ENCODE measurements at regions not wholly inside any gene's neighbourhood (a gene's known extent, or its start where the extent isn't known, plus 50 kb on each side); places are given as distances from the start of the nearest gene placed in this dataset.
"Not testable (repeated sequence)": the region's sequence is repeated elsewhere in the genome, so short reads cannot be mapped to it uniquely, and the experiment has no call there.

DNA sequence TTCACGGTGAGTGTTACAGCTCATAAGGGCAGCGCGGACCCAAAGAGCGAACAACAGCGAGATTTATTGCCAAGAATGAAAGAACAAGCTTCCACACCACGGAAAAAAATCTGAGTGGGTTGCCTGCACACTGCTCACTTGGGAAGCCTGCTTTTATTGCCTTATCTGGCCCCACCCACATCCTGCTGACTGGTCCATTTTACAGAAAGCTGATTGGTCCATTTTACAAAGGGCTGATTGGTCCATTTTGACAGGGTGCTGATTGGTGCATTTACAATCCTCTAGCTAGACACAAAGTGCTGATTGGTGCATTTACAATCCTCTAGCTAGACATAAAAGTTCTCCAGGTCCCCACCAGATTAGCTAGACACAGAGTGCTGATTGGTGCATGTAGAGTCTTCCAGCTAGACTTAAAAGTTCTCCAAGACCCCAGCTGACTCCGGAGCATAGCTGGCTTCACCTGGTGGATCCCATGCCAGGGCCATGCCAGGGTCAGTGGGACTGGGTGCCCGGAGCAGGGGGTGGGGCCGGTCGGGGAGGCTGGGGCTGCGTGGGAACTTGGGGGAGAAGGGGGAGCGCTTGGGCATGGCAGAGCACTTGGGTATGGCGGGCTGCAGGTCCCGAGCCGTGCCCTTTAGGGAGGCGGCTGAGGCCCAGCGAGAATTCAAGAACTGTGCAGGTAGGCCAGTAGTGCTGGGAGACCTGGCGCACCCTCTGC is 75.4 kb upstream of the ATP1A1 start:
- no peak for DNase-seq (ENCODE audit: low read depth, low spot score)

DNA sequence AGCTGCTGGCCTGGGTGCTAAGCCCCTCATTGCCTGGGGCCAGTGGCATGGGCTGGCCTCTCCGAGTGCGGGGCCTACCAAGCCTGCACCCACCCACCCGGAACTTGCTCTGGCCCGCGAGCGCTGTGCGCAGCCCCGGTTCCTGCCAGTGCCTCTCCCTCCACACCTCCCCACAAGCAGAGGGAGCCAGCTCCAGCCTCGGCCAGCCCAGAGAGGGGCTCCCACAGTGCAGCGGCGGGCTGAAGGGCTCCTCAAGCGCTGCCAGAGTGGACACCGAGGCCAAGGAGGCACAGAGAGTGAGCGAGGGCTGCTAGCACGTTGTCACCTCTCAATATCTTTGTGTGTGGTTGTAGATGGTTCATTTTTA is 74.8 kb upstream of the ATP1A1 start:
- not testable (repeated sequence) for DNase-seq (ENCODE audit: low read depth, low spot score)

DNA sequence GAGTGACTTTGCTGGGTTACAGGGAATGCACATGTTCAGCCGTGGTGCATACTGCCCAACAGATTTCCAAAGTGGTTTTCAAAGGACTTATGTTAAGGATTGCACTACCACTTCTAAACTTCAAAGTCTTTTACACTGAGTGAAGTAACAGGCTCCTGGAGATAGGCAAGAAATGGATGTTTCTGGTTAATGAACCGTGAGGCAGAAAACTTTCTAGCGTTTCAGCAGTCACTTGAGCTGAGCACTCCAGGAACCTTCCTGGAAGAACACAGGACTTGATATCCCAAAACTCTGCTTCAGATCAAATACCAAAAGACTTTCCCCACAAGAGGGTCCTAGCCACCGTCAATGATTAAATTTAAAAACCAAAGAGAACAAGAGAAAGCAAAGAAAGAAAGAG is 74.3 kb upstream of the ATP1A1 start:
- no peak for DNase-seq (ENCODE audit: low read depth, low spot score)

DNA sequence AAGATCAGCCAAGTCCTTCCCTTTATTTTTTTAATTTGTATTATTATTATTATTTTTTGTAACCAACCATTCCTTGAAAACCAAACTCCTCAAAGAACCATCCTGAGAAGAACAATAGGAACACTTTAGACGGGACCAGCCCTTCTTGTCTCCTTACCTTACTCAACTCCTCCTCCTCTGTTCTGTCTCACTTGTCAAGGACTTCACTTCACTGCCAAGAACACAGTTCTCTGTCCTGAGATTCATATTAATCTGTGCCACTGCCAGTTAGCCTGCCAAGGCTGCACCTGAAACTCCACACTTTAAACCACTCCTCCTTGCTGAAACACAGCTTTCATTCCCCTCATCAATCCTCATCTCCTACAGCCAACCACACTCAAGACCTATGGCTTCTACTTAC is 73.8 kb upstream of the ATP1A1 start:
- DNase-seq (ENCODE audit: low read depth, low spot score) = no peak

DNA sequence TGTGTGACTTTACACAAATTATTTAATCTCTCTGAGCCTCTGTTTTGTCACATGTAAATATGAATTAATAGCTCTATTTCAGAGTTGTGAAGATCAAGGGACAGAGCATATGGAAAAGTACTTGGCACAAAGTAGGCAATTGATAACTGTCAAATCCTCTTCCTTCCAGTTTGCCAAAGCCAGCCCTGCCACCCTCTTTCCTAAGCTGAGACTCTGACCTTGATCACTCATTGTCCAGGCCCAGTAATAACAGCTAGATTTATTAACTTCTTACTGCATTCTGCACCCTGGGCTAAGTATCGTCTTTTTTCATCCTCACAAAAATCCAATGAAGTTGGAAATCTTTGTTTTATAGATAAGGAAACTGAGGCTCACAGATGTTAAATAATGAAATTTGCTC is 70.8 kb upstream of the ATP1A1 start:
- DNase-seq (ENCODE audit: low read depth, low spot score) = no peak

DNA sequence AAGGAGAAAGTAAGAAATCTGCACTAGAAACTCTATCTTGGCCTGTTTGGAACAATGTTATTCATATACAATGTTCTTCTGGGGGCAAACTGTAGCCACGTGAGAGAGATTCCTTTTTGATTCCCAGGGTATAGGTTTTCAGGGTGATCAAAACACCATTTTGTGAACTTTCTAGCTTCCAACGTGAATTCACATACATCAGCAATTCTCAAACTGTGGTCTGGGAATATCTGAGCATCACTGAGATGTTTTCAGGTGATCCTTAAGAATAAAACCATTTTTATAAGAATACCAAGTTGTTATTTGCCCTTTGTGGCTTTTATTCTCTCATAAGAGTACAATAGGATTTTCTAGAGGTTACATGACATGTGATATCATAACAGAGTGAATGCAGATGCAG is 66.9 kb upstream of the ATP1A1 start:
- no peak for DNase-seq (ENCODE audit: low read depth, low spot score)

DNA sequence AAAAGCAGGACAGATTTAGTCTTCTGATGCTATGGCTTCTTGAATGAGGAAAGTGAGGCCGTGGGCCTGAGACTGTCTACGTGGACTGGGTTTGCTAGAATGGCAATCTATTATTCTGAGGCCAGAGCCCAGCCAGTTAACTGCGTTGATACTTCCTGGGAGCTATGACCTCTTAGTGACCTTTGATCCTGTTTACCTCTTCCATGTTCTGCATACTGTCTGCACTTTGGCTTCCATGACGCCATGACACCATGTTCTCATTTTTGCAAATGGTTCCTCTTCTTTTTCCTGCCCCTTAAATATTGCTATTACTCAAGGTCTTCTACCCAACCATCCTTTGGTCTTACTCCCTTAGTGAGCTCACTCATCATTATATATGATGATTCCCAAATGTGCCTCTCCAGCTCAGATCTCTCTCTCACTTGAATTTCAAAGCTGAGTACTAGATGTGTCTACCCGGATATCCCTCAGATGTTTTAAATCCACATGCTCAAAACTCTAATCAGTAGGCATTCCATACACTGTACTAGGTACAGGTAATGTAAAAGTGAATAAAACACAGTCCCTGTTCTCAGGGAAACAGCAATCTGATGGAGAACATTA is 66.1 kb upstream of the ATP1A1 start:
- no peak for DNase-seq (ENCODE audit: low read depth, low spot score)

DNA sequence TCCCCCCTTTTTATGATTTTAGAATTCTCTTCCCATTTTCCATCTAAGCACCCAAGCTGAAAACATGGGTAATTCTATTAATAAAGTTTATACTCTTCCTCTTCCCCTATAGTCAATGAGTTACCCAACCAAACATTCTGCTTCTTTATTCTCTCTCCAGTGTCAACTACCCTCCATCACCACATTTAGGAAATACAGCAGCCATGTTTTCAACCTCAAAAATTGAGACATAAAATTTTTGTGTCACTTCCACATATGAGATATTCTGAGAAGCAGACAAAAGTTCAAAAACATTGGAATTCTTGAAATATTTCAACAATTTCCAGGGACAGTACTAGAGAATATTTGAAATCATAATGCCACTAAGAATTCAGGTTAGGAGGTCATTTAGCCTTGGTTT is 64.8 kb upstream of the ATP1A1 start:
- DNase-seq (ENCODE audit: low read depth, low spot score) = no peak

DNA sequence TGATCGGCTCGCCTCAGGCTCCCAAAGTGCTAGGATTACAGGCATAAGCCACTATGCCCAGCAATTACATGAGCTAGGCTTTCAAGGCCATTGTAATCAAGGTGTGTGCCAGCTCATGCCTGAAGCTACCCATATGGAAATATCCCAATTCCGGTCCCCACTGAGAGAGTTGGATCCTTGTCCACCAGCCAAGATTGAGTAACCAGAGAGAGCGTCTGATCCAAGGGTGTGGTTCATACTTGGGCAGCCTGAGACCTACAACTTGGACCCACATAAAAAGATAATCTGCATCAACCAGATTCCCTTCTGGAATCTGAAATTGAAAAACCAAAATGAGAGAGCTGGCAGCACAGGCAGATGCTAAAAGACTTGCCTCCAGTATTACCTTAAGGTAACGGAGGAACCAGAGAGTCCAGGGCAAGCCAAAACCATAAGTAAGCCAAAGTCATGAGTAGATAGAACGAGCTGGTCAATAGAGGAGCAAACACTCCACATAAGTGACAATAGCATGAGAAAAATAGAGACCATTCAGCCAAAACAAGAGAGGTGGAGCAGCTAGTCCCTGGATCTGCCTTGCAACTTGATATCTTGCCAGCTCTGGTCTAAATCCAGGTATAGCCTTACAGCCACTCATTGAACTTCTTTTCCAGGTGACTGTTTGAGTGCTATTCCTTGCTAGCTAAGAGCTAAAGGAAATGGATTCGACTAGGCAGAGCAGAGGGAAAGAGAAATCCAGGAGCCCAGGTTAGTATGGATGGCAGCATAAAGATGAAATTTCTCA is 63.8 kb upstream of the ATP1A1 start:
- DNase-seq (ENCODE audit: low read depth, low spot score) = no peak

DNA sequence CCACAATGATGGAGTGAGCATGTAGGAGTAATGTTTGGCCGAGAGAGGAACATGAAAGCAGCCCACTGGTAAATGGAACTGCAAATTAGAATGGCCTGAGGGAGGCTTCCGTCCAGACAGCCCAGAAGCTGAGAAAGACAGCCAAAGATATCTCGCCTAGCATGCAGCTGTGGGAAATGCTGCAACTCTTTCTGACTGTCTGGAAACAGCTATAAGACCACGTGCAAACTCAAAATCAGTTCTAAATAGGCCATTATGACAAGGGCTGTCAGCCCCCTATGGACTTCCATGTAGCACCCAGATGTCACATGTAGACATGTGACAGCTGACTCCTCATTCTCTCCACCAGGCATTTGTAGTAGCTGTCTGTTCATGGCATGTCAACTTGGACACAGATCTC is 62.9 kb upstream of the ATP1A1 start:
- no peak for DNase-seq (ENCODE audit: low read depth, low spot score)

DNA sequence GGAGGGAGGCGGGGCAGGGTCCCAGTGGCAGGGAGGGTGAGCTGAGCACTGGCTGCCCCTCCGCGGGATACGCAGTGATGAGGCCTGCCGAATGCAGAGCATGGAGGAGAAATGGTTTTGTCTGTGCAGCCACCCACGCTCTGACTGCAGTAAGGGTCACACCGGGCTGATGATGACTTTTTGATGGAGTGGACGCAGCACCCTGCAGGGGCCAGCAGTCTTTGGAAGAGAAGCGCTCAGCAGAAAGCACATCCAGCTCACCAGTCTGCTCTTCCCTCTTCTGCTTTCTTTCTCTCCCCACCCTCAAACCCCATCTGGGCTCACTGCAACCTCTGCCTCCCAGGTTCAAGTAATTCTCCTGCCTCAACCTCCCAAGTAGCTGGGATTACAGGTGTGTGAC is 61.9 kb upstream of the ATP1A1 start:
- DNase-seq (ENCODE audit: low read depth, low spot score) = no peak

DNA sequence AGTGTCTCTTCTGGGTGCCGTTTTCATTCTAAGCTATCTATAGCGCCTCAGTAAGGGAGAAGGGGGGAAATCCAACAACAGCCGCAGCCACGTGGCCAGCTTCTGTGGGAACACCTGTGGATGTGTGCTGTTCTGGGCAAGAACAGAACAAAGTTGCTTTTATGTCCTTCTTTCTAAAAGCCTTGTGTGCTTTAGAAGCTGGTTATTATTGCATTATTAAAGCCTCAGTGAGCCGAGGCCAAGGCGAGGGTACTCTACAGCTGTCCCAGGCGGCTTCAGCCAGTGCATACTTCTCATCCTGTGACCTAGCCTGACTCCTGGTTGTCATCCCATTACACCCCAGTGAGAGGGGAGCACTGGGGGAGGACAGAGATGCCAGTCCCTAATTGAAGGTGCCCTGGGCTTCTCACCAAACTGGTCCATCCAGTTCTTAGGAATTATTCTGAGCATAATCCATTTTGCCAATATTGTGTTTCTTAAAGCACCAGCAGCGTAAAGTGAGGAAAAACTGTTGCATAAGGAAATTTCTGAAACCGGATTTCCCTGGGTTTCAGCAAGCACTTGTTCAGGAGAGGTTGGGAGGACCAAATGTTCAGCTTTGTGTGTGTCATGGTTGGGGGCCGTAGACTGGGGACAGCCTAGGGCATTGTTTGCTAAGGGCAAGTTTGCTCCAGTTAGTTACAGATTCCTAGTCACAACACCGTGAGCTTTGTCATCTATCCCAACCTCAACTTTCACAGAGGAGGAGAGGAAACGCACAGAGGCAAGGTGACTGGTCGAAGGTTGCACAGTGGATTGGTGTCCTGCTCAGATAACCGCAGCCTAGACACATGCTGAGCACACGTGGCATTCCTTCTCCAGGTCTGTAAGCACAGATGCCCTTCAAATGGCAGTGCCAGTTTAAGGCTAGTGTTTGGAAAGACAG is 61.0 kb upstream of the ATP1A1 start:
- no peak for DNase-seq (ENCODE audit: low read depth, low spot score)

DNA sequence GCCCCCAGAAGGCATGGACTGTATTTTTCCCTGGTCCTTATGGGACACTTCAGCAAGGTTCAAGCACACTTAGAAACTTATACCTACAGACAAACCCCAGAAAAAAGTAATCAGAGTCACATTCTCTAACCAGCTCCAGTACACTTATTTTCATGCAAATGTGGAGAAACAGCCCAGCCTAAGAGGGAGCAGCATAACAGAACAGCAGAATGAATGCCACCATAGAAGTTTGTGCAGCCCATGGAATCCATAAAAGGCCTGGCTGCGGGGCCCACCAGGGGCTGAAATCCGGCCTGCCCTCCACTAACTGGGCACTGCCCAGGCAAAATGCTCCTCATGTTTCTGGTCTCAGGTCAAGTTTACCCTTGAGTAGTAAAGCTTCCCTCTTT is 60.4 kb upstream of the ATP1A1 start:
- no peak for DNase-seq (ENCODE audit: low read depth, low spot score)

DNA sequence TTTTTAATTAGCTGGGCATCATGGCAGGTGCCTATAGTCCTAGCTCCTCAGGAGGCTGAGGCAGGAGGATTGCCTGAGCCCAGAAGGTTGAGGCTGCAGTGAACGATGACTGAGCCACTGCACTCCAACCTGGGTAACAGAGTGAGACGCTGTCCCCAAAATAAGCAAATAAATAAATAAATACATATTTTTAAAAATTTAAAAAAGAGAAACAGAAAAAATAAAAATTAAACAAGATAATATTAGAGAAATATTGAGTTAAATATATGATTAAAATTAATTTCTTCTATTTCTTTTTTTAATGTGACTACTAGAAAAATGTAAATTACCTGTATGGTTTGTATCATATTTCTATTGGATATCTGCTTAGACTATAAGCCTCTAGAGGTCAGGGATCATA is 59.3 kb upstream of the ATP1A1 start:
- DNase-seq (ENCODE audit: low read depth, low spot score) = no peak

DNA sequence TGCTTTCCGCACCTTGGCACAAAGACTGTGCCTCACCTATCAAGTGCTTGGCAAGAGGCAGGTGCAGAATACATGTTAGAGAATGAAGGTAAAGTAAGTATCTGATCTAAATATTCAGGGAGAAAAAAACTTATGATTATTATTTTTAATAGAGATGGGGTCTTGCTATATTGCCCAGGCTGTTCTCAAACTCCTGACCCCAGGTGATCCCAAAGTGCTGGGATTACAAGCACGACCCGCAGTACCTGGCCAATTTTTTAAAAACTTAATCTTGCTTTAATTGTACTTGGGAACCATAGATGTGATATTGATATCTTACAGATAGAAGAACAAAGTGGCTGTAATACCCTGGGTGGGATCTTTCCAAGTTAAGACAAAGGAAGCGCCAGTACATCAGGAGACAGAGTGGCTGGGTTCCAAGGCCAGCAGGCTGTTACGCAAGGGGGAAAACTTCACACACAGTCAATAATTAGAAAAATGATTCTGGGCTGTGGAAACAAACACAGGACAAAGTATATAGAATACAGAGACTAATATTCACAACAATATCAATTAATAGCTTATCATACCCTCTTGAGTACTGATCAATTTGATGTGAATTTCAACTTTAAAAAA is 58.6 kb upstream of the ATP1A1 start:
- DNase-seq (ENCODE audit: low read depth, low spot score) = no peak

DNA sequence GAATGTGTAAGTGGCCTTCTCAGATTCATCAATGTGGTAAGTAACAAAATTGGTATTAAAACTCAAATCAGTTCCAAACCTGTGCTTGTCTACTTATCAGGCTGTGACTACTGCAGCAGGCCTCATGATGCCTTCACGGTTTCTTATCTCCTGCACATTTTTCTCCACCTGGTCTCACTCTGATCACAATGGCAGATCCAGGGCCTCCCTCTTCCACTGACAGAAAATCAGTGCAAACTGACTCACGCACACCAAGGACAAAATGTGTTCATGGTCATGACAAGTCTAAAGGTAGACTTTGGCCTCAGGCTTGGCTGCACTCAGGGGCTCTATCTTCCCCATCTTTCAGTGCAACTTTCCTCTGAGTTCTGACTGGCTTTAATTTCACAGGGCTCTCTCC is 56.7 kb upstream of the ATP1A1 start:
- no peak for DNase-seq (ENCODE audit: low read depth, low spot score)

DNA sequence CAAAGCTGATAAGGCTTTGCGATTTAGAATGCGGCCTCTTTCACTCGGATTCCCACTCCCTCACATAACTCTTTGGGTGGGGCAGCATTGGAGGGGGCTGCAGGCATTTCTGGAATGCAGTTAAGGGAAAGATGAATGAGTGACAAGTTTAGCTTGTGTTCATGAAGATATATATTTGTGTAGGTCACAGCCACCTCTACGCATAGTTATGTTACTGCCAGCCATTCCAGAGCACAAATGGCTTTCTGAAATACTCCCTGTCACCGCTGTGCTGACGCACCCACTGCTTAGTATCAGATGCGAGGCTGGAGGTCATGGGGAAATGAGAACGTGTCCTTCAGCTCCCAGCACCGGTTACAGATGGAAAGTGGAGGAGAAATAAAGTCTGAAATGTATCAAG is 54.1 kb upstream of the ATP1A1 start:
- no peak for DNase-seq (ENCODE audit: low read depth, low spot score)

DNA sequence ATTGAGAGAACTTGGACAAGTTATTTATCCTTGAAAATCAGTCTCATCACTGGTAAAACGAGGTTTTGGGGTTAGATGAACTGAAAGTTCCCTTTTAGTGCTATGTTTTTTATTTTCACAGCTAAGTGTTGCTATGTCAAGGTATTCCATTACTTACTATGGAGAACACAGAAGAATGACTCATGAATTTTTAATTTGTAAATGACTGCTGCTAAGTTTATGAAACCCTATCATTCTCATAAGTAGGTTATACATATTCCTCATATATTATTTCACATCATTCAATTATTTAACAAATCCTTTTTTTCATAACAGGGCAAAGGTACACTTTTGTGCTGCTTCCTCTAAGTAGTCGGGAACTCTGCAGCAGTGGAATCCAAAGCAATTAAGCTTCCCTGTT is 52.2 kb upstream of the ATP1A1 start:
- no peak for DNase-seq (ENCODE audit: low read depth, low spot score)

DNA sequence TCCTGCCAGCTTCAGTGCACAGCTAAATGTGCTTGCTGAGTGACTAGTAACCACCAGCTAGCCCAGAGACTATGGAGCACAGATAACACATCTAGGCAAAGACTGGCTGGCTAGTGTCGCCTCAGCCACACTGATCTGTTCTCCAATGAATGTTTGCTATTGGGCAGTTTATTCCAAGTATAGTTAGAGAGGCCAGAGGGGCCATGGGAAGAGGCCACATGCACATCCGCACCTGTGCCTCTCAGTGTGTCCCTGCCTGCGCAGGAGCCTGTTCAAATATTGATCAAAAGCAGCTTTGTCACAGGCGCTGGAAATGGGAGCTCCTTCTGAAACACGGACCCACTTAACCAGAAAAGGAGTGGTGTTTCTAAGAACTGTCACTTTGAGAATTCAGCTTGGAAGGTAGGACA is 51.3 kb upstream of the ATP1A1 start:
- no peak for DNase-seq (ENCODE audit: low read depth, low spot score)

DNA sequence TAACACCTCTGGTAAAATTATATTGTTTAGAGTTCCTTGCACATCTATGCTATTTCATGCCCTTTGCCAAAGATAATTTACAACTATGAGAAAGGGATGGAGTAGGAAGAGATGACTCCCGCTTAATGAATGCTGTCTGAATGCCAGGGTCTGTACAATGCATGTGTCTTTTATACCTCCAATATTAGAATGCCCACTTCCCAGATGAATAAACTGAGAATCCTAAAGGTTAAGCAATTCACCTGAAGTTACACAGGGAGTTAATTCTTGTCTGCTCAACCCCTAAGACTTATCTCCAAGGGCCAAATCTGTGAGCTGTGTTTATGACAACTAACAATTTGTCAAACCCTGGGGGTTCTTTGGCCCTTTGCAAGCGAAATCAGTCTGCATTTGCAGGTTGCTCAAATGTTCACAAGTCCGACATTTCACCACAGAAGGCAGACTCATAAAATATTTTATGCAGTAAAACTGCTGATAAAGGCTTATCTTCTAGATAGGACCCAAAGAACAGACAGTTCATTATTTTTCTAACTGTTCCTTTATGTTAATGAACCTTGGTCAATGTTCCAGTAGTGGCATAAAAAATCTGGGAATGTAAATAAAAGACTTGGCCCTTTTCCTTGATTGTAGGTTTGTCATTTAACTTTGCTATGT is 50.2 kb upstream of the ATP1A1 start:
- DNase-seq (ENCODE audit: low read depth, low spot score) = no peak

Data from smooth muscle cell of the brain vasculature (primary cell).